HG02678 (cell line): ENCODE measurements at regions not wholly inside any gene's neighbourhood (a gene's known extent, or its start where the extent isn't known, plus 50 kb on each side); places are given as distances from the start of the nearest gene placed in this dataset.
"Not testable (repeated sequence)": the region's sequence is repeated elsewhere in the genome, so short reads cannot be mapped to it uniquely, and the experiment has no call there.

Experiments
- ATAC-seq: cut with Tn5 transposase; IDR thresholded peaks from one replicate; pipeline ENCODE4 v1.9.1; 2021; ENCODE audit warnings: mild to moderate bottlenecking, moderate library complexity; ENCODE audit not compliant: unreplicated experiment

DNA sequence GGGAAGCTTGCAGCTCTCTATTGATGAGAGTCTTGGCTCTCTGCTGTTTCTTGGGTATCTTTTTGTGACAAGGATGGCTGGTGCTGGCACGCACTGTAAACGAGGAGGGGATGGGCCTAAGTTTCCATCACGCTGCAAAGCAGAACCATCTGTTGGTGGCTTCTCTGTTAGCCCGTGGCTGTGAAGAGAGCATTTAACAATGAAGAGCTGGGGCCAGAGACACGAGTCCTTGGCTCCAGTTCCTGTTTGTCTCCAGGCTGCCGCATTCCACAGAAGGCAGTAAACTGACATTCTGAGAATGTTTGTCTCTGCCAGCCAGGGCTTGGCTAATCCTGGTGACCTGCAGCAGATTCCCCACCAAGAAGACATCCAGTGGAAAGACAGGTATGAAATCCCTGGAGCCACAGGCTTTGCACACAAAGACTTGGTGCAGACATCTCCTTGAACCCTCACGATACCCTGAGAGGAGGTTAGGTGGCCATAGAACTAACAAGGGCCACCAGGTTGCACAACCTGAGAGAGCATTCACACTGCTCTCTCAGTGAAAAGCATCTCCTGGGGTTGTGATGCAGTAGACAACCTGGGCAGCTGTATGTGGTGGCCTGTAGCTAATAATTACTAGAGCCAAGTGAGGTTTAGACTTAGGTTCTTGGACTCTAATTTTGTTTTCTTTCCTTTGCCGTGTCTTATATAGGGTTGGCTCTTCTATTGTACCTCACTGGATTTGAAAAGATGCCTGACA is 130.9 kb downstream of the ASB7 start:
- no peak for ATAC-seq

DNA sequence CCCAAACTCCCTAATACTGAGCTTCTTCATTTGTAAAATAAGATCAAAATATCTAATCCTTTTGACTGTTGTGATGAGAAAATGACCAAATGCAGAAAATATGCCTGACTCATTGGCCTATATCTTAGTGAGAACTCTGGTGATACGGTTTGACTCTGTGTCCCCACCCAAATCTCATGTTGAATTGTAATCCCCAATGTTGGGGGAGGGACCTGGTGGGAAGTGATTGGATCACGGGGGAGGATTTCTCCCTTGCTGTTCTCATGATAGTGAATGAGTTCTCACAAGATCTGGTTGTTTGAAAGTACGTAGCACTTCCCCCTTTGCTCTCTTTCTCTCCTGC is 131.4 kb downstream of the ASB7 start:
- not testable (repeated sequence) for ATAC-seq

DNA sequence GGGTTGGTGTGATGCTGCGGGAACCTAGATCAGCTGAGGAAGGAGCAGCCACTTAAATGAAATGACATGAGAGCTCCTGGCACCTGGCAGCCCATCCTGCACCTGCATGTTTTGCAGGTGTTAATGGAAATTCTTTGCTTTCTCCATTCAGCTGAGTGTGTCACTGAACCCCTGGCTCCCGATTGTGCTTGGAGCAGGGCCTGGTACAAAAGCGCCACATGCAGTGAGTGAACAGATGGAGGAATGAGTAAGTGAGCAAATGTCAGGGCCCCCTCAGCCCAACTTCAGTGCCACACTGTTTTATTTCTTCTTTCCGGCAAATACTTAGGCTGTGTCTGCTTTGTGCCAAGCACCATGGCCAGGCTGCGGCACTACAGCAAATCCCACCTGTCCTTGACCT is 132.2 kb downstream of the ASB7 start:
- ATAC-seq, result no peak

DNA sequence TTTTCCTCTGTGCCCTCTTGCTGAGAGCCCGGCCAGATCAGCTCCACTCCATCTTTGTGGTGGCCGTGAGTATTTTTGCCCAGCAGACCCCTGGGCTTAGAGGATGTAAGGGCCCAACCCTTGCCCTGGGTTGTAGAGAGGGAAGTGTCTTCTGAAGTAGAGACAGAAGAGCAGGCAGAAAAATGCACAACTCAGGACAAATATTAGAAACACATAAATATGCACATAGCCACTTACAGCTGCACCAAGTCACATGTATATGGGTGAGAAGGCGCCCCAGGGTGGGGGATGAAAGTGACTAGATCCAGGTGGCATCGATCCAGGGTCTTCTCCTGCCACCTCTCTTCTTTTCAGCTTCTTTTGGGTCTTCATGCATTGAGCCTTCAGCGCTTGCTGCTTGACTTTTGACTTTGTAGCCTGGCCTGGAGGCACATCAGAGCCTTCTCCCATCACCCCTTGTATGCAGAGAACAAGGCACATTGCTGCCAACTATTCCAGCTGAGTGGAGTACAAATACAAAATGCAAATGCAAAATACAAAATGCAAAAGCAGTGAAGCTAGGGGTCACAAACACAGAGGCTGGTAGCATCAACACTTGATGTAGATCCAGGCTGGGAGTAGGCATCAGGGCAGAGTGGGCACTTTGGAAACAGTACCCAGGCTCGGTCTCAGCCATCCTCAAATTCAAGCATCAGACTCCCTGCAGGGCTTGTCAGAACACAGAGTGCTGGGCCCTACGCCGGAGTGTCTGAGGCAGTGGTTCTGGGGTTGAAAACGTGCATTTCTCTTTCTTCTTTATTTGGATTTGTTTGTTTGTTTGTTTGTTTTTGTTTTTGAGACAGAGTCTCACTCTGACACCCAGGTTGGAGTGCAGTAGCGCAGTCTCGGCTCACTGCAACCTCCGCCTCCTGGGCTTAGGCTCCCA is 133.0 kb downstream of the ASB7 start:
- ATAC-seq, result no peak

DNA sequence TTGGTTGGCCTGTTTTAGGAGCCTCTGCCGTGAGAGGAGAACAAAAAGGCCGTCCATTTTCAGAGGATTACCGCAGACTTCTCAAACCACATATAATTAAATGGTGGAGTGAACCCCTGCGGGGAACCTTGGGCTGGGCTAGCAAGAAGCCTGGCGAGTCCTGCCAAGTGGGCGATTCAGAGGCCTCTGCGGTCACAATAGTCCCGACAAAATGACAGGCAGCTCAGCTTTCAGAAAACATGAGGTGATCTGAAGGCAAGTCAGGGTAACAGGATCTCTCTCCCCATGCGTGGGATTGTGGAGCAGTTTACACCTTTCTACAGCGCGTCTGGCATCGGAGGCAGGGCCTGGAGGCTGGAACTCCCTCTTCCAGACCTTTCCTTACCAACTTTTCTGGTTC is 134.8 kb downstream of the ASB7 start:
- no peak for ATAC-seq

DNA sequence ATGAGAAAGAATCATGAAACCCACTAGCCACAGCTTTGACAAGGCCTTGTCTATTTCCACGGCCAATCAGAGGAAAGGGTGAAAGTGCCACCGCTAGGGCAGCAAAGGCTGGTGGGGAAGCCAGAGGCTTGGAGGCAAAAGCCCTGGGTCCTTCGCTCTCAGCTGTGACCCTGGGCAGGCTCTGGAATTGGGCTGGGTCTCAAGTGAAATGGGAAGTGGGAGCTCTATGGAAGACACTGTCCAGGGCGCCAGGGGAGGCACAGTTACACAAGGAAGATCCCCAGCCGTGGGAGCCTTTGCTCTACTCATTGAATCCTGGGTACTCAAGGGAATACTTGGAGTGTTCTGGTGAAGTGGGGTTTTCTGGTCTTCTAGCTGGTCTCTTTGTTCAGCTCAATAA is 136.2 kb downstream of the ASB7 start:
- ATAC-seq, result no peak

DNA sequence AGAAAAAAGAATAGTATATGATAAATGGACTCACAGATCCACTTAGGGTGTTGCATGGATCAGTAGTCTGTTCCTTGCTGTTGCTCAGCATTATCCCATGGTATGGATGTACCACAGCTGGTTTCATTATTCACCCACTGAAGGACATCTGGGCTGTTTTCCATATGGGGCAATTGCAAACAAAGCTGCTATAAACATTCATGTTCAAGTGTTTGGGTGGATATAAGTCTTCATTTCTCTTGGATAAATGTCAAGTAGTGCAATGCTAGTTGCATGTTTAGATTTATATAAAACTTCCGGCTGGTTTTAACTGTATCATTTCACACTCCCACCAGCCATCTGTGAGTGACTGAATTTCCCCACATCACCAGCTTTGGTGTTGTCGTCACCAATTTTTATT is 137.7 kb downstream of the ASB7 start:
- ATAC-seq, result no peak

DNA sequence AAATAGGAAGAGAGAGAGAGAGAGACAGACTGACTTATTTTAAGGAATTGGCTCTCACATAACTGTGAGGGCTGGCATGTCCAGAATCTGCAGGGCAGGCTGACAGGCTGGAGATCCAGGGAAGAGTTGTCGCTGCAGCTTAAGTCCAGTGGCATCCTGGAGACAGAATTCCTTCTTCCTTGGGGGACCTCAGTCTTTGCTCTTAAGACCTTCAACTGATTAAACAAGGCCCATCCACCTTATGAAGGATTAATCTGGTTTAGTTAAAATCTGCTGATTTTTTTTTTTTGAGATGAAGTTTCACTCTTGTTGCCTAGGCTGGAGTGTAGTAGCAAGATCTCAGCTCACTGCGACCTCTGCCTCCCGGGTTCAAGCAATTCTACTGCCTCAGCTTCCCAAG is 128.0 kb upstream of the ALDH1A3 start:
- no peak for ATAC-seq

GRCh38 chr15:100753503-100753902 is 126.1 kb upstream of the ALDH1A3 start:
- ATAC-seq, result no peak

DNA sequence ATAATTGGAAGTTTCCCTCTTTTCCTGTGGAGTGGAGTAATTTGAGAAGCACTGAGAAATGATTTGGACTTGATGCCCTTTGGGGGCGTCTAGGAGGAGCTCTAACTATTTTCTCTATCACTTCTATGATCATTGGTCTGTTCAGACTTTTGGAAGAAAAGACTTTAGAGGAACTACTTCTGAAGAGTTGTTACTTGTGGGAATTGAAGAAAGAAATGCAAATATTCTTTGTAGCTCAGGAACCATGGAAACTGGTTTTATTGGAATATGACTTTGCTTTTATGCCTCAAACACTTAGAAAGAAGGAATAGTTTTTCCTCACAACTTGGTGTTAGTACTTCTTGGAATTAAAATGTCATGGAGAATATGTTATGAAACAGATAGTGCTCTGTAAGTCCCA is 122.0 kb upstream of the ALDH1A3 start:
- no peak for ATAC-seq

DNA sequence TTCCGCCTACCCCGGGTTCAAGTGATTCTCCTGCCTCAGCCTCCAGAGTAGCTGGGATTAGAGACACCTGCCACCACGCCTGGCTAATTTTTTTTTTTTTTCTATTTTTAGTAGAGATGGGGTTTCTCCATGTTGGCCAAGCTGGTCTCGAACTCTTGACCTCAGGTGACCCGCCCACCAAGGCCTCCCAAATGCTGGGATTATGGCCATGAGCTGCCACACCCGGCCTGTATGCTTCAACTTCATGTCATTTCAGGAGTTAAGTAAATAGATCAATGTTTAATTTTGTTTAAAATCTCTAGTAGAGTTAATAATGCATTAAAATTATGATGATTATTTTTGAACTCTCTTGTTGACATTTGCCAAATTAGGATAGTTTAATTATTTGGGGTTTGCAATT is 121.1 kb upstream of the ALDH1A3 start:
- ATAC-seq, result no peak

GRCh38 chr15:100759106-100759505 is 120.5 kb upstream of the ALDH1A3 start:
- ATAC-seq, result no peak

GRCh38 chr15:100759698-100760356 is 119.8 kb upstream of the ALDH1A3 start:
- no peak for ATAC-seq

DNA sequence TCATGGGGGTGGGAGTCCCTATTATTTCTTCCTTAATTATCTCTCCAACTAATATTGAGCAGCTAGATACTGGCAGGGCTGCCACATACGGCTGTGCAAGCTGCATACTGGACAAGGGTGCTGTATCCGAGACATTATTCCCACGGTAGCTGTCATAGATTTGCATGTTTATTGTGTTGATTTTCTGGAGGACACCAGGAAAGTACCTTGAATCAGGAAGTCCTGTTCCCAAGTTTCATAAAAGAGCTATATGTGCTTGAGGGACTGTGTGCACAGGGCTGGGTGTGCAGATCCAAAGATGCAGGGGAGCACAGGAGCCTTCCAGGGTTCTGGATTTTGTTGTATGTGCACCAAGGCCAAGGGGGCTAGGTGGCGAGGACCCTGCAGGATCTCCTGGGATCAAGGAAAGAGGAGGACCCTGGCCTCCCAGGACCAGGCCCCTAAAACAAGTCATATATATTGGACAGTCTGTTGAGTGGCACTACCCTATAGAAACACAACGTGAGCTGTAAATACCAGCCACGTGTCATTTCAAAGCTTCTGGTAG is 119.2 kb upstream of the ALDH1A3 start:
- ATAC-seq, result no peak

- ATAC-seq, result no peak
Observed at GRCh38 chr15:100761290-100761935, 118.2 kb upstream of the ALDH1A3 start.

DNA sequence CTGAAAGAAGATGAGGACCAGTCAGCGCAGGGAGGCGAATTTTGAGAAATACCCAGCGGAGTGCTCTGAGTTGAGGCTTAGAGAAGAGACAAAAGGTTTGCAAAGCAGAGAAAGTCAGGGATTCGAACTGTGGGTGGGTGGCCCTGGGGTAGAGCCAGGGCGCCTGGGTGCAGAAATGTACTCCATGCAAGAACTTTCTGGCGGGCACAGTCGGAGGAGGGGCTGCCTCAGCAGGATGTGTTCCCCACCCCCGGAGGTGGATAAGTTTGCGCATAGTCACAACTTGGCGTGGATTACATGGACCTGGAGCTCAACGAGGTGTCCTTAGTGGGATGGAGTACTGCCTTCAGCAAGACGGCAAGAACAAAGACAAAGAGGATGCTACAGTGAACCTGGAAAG is 117.3 kb upstream of the ALDH1A3 start:
- ATAC-seq, result no peak

DNA sequence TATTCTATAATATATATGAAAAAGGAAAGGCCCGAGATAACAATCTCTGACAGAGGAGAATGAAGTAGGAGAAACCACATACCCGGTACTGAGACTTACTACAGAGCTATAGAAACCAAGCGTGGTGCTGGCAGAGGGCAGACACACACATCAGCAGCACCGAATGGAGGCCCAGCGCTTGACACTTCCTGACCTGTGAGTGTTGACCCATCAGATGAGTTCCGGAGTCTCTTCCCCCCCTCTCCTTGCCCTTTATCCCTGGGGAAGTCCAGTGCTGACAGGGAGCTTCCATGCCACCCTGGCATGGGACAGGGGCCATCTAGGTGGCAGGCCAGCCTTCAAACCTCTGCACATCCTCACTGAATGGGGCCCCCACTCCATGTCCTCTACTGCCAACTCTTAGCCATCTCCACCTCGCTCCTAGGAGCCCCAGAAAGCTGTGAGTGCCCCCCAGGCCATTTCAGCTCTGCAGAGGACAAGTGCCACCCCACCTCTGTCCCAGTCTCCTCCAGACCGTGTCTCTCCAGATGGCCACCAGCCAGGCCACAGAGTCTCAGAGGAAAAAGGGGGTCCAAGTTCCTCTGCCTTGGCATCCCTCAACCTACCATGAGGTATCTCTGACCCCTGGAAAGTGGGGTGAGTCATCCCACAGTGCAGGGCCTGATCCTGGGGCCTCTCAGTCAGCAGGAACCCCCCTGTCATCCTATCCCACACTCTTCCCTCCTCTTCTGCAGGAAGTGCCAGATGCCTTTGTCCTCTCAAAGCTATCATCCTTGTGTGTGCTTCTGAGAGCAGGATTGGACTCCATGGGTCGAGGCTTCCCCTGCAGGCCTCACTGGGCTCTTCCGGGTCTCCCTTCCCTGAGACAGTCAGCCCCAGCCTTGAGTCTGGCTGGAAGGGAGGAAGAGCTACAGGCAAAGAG is 116.5 kb upstream of the ALDH1A3 start:
- no peak for ATAC-seq

GRCh38 chr15:100763835-100764750 is 115.5 kb upstream of the ALDH1A3 start:
- ATAC-seq, result no peak
